Peyer's patch (tissue), 4 donors: ENCODE measurements at regions not wholly inside any gene's neighbourhood (a gene's known extent, or its start where the extent isn't known, plus 50 kb on each side); places are given as distances from the start of the nearest gene placed in this dataset.

ENCODE experiments used
- DNase-seq, 3 donors: peaks; one replicate each; pipeline ENCODE4 v3.0.0-alpha.2; 2017 to 2019
- H3K27ac ChIP-seq, 4 donors: fragments of 200-600 bp; sonication (generic); one replicate each; pipeline ENCODE4 v1.5.1; 2016 to 2019
- H3K27me3 ChIP-seq, 2 donors: fragments of 200-600 bp; sonication (generic); one replicate each; pipeline ENCODE4 v1.5.1; 2019
- H3K36me3 ChIP-seq, 3 donors: fragments of 200-600 bp; sonication (generic); one replicate each; pipeline ENCODE4 v1.5.1; 2016 to 2019
- H3K4me1 ChIP-seq, 4 donors: fragments of 200-600 bp; sonication (generic); one replicate each; pipeline ENCODE4 v1.5.1; 2016 to 2019
- H3K4me3 ChIP-seq, 4 donors: fragments of 200-600 bp; sonication (generic); 1 replicate in 3 of 4; 2 replicates in 1 of 4; pipeline ENCODE4 v1.5.1; 2016 to 2019; ENCODE audit warnings: mild to moderate bottlenecking in 1 of 4
- H3K9me3 ChIP-seq, 4 donors: fragments of 200-600 bp; sonication (generic); one replicate each; pipeline ENCODE4 v1.5.1; 2016 to 2019; ENCODE audit warnings: mild to moderate bottlenecking in 1 of 4
- CTCF ChIP-seq, 6 experiments: fragments of 450-650 bp in 4 of 6; fragments of 200-600 bp in 2 of 6; sonication (generic) in 1 of 6; IDR thresholded peaks; one replicate each; pipeline ENCODE4 v1.5.1; 2017 to 2019; ENCODE audit warnings: antibody characterized with exemption in 6 of 6, mild to moderate bottlenecking in 3 of 6, moderate library complexity in 1 of 6
- POLR2A ChIP-seq, 2 donors: fragments of 450-650 bp; IDR thresholded peaks; one replicate each; pipeline ENCODE4 v1.5.1; 2017; ENCODE audit warnings: antibody characterized with exemption in 2 of 2, mild to moderate bottlenecking in 2 of 2, moderate library complexity in 2 of 2

- no peaks in the 10 kb centered on the region for H3K36me3 ChIP-seq
- no peaks in the 10 kb centered on the region for H3K27me3 ChIP-seq
- no peaks in the 10 kb centered on the region for H3K4me1 ChIP-seq
- no peak for TF ChIP-seq CTCF (IDR thresholded peaks at IDR 0.05)
- no peak for TF ChIP-seq POLR2A (IDR thresholded peaks at IDR 0.05)
- no peak for DNase-seq
- no peak overlapping the region for H3K4me3 ChIP-seq
- peaks cover 0 to 3% (median 0%) of the 10 kb centered on the region in 4 donors for H3K9me3 ChIP-seq
- H3K27ac ChIP-seq, result no peak overlapping the region
Measured at GRCh38 chr7:89927762-89928161, 226.5 kb upstream of the STEAP1 start.

GRCh38 chr7:89928451-89928850, 225.8 kb upstream of the STEAP1 start:
- no peak overlapping the region for H3K4me3 ChIP-seq
- H3K27me3 ChIP-seq, result no peaks in the 10 kb centered on the region
- TF ChIP-seq POLR2A (IDR thresholded peaks at IDR 0.05) (no peak), CTCF (IDR thresholded peaks at IDR 0.05) (no peak)
- no peaks in the 10 kb centered on the region for H3K4me1 ChIP-seq
- H3K9me3 ChIP-seq, result peaks cover 0 to 3% (median 0%) of the 10 kb centered on the region in 4 donors
- no peak for DNase-seq
- no peak overlapping the region for H3K27ac ChIP-seq
- no peaks in the 10 kb centered on the region for H3K36me3 ChIP-seq

- Histone ChIP-seq H3K27ac (no peak overlapping the region), H3K4me3 (no peak overlapping the region), H3K9me3 (no peaks in the 10 kb centered on the region), H3K4me1 (no peaks in the 10 kb centered on the region), H3K27me3 (no peaks in the 10 kb centered on the region), H3K36me3 (no peaks in the 10 kb centered on the region)
- TF ChIP-seq CTCF (IDR thresholded peaks at IDR 0.05), result no peak
- no peak for TF ChIP-seq POLR2A (IDR thresholded peaks at IDR 0.05)
- no peak for DNase-seq
Measured at GRCh38 chr7:89934101-89934500, 220.2 kb upstream of the STEAP1 start.

GRCh38 chr7:89943525-89944050, 210.7 kb upstream of the STEAP1 start:
- DNase-seq, result no peak
- TF ChIP-seq POLR2A (IDR thresholded peaks at IDR 0.05) (no peak), CTCF (IDR thresholded peaks at IDR 0.05) (no peak)

GRCh38 chr7:89958525-89959068, 195.7 kb upstream of the STEAP1 start:
- Histone ChIP-seq H3K27ac (no peak overlapping the region), H3K4me1 (no peaks in the 10 kb centered on the region), H3K4me3 (no peak overlapping the region), H3K9me3 (no peaks in the 10 kb centered on the region), H3K27me3 (no peaks in the 10 kb centered on the region), H3K36me3 (no peaks in the 10 kb centered on the region)
- no peak for TF ChIP-seq POLR2A (IDR thresholded peaks at IDR 0.05)
- no peak for TF ChIP-seq CTCF (IDR thresholded peaks at IDR 0.05)
- no peak for DNase-seq

More at GRCh38 chr7:89943525-89944050, 210.7 kb upstream of the STEAP1 start:
- no peaks in the 10 kb centered on the region for H3K4me1 ChIP-seq
- H3K4me3 ChIP-seq, result no peak overlapping the region
- H3K27me3 ChIP-seq, result no peaks in the 10 kb centered on the region
- no peaks in the 10 kb centered on the region for H3K36me3 ChIP-seq
- H3K27ac ChIP-seq, result no peak overlapping the region
- no peaks in the 10 kb centered on the region for H3K9me3 ChIP-seq
